ENCODE measurements at regions not wholly inside any gene's neighbourhood (a gene's known extent, or its start where the extent isn't known, plus 50 kb on each side); places are given as distances from the start of the nearest gene placed in this dataset.
"Not testable (repeated sequence)": the region's sequence is repeated elsewhere in the genome, so short reads cannot be mapped to it uniquely, and the experiment has no call there.

- Histone ChIP-seq H3K4me1 (replicated peaks in 1 of 4; ENCODE audit: control insufficient read depth in 3 of 4, insufficient read depth in 4 of 4, low read length in 3 of 4) (no peaks in the 10 kb centered on the region), H3K9ac (replicated peaks in 1 of 4; ENCODE audit: extremely low read depth in 1 of 4, low read depth in 3 of 4, low read length in 3 of 4) (no peak overlapping the region), H3K23ac (ENCODE audit: insufficient read length) (no peak overlapping the region), H3K36me3 (ENCODE audit: control insufficient read depth in 2 of 4, insufficient read depth in 4 of 4, low read length in 3 of 4) (no peaks in the 10 kb centered on the region), H2BK15ac (ENCODE audit: low read length) (no peak overlapping the region), H3K79me2 (ENCODE audit: control insufficient read depth in 1 of 2, insufficient read depth in 2 of 2, low read length in 2 of 2) (no peaks in the 10 kb centered on the region), H4K20me1 (replicated peaks in 1 of 2; ENCODE audit: control insufficient read depth in 1 of 2, insufficient read depth in 2 of 2, low read length in 2 of 2) (no peaks in the 10 kb centered on the region), H2BK20ac (ENCODE audit: low read length) (no peak overlapping the region), H2BK120ac (replicated peaks; ENCODE audit: low read depth, low read length) (no peak overlapping the region), H3K23me2 (ENCODE audit: low read depth, low read length) (no peaks in the 10 kb centered on the region), H4K5ac (ENCODE audit: insufficient read length, low read depth, low read length) (no peak overlapping the region), H3K79me1 (ENCODE audit: low read depth, low read length) (no peaks in the 10 kb centered on the region), H3K9me3 (ENCODE audit: insufficient read depth in 2 of 2, low read depth in 1 of 2, low read length in 1 of 2) (no peaks in the 10 kb centered on the region), H4K8ac (ENCODE audit: extremely low read depth, insufficient read depth, low read length) (no peak overlapping the region), H3K4me3 (ENCODE audit: extremely low read depth in 1 of 4, insufficient read depth in 2 of 4, low read depth in 3 of 4, low read length in 4 of 4) (no peak overlapping the region), H3K27me3 (replicated peaks in 1 of 4; ENCODE audit: control insufficient read depth in 3 of 4, extremely low read depth in 1 of 4, insufficient read depth in 3 of 4, low read length in 3 of 4) (no peaks in the 10 kb centered on the region), H3K4me2 (ENCODE audit: insufficient read depth in 1 of 2, low read depth in 2 of 2, low read length in 2 of 2) (no peak overlapping the region), H3K56ac (replicated peaks; ENCODE audit: insufficient read length, low read depth, low read length) (no peak overlapping the region), H3K18ac (ENCODE audit: extremely low read depth, low read length) (no peak overlapping the region), H2AFZ (ENCODE audit: low read length) (no peak overlapping the region), H3K14ac (ENCODE audit: insufficient read length) (no peak overlapping the region), H2BK12ac (ENCODE audit: low read depth, low read length) (no peak overlapping the region), H2BK5ac (ENCODE audit: low read depth, low read length) (no peak overlapping the region), H4K91ac (replicated peaks; ENCODE audit: insufficient read length, low read length) (no peak overlapping the region), H2AK5ac (ENCODE audit: low read depth, low read length) (no peak overlapping the region), H3K27ac (ENCODE audit: low read depth, low read length) (no peak overlapping the region), H3K4ac (replicated peaks; ENCODE audit: insufficient read length, low read depth, low read length) (no peak overlapping the region)
- POLR2A ChIA-PET (ENCODE audit: partially characterized antibody), result no interaction called here
- DNase-seq (ENCODE audit: low read depth in 1 of 2, low spot score in 2 of 2), result no peak
- FAIRE-seq, result no peak
- no peak for TF ChIP-seq EGR1 (IDR thresholded peaks at IDR 0.05; ENCODE audit: borderline replicate concordance, low read depth, low read length)
- no peak for TF ChIP-seq KDM1A (IDR thresholded peaks at IDR 0.05; ENCODE audit: borderline replicate concordance, low read length)
- 97% methylated on average over 3 of the region's 3 CpGs; no CpG with 5 or more reads in 1 of the 2 experiments for WGBS, 2 experiments (ENCODE audit: extremely low coverage in 1 of 2, insufficient coverage in 1 of 2, insufficient read length in 1 of 2, insufficient replicate concordance in 2 of 2, low coverage in 1 of 2, low lambda C conversion rate in 2 of 2, missing lambda C conversion rate in 1 of 2)
- CTCF ChIA-PET (ENCODE audit: partially characterized antibody), result interaction anchor here (1.4 kb wide), 1 partner anchor 21 kb away, joined by 3 read pairs; no protein-coding TSS in a partner anchor
These were observed 341.5 kb upstream of the CDH10 start for GRCh38 chr5:24986326-24986725.

DNA sequence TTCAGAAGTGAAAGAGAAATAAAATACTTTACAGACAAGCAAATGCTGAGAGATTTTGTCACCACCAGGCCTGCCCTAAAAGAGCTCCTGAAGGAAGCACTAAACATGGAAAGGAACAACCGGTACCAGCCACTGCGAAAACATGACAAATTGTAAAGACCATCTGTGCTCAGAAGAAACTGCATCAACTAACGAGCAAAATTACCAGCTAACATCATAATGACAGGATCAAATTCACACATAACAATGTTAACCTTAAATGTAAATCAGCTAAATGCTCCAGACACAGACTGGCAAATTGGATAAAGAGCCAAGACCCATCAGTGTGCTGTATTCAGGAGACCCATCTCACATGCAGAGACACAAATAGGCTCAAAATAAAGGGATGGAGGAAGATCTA, 333.8 kb upstream of the CDH10 start:
- H3K23me2 ChIP-seq (ENCODE audit: low read depth, low read length); POLR2A ChIA-PET (ENCODE audit: partially characterized antibody); CTCF ChIA-PET (ENCODE audit: partially characterized antibody); H4K91ac ChIP-seq (replicated peaks; ENCODE audit: insufficient read length, low read length); H2AFZ ChIP-seq (ENCODE audit: low read length); H3K4me3 ChIP-seq (ENCODE audit: extremely low read depth in 1 of 4, insufficient read depth in 2 of 4, low read depth in 3 of 4, low read length in 4 of 4); H3K9ac ChIP-seq (replicated peaks in 1 of 4; ENCODE audit: extremely low read depth in 1 of 4, low read depth in 3 of 4, low read length in 3 of 4); H4K5ac ChIP-seq (ENCODE audit: insufficient read length, low read depth, low read length); H3K27me3 ChIP-seq (replicated peaks in 1 of 4; ENCODE audit: control insufficient read depth in 3 of 4, extremely low read depth in 1 of 4, insufficient read depth in 3 of 4, low read length in 3 of 4); DNase-seq (ENCODE audit: low read depth in 1 of 2, low spot score in 2 of 2); H2AK5ac ChIP-seq (ENCODE audit: low read depth, low read length); H3K18ac ChIP-seq (ENCODE audit: extremely low read depth, low read length); H3K9me3 ChIP-seq (ENCODE audit: insufficient read depth in 2 of 2, low read depth in 1 of 2, low read length in 1 of 2); H3K4me1 ChIP-seq (replicated peaks in 1 of 4; ENCODE audit: control insufficient read depth in 3 of 4, insufficient read depth in 4 of 4, low read length in 3 of 4); H3K79me1 ChIP-seq (ENCODE audit: low read depth, low read length); H2BK12ac ChIP-seq (ENCODE audit: low read depth, low read length); H4K8ac ChIP-seq (ENCODE audit: extremely low read depth, insufficient read depth, low read length); H2BK5ac ChIP-seq (ENCODE audit: low read depth, low read length); H3K14ac ChIP-seq (ENCODE audit: insufficient read length); H3K23ac ChIP-seq (ENCODE audit: insufficient read length); H3K36me3 ChIP-seq (ENCODE audit: control insufficient read depth in 2 of 4, insufficient read depth in 4 of 4, low read length in 3 of 4); H2BK15ac ChIP-seq (ENCODE audit: low read length); H2BK120ac ChIP-seq (replicated peaks; ENCODE audit: low read depth, low read length); H3K4ac ChIP-seq (replicated peaks; ENCODE audit: insufficient read length, low read depth, low read length); FAIRE-seq; H3K27ac ChIP-seq (ENCODE audit: low read depth, low read length); H4K20me1 ChIP-seq (replicated peaks in 1 of 2; ENCODE audit: control insufficient read depth in 1 of 2, insufficient read depth in 2 of 2, low read length in 2 of 2); H3K4me2 ChIP-seq (ENCODE audit: insufficient read depth in 1 of 2, low read depth in 2 of 2, low read length in 2 of 2); H2BK20ac ChIP-seq (ENCODE audit: low read length); H3K56ac ChIP-seq (replicated peaks; ENCODE audit: insufficient read length, low read depth, low read length); H3K79me2 ChIP-seq (ENCODE audit: control insufficient read depth in 1 of 2, insufficient read depth in 2 of 2, low read length in 2 of 2): not testable (repeated sequence)
- WGBS, 2 experiments (ENCODE audit: extremely low coverage in 1 of 2, insufficient coverage in 1 of 2, insufficient read length in 1 of 2, insufficient replicate concordance in 2 of 2, low coverage in 1 of 2, low lambda C conversion rate in 2 of 2, missing lambda C conversion rate in 1 of 2), result 100% methylated on average over 3 of the region's 3 CpGs; no CpG with 5 or more reads in 1 of the 2 experiments

All from H1 (cell line).